ENCODE measurements at regions not wholly inside any gene's neighbourhood (a gene's known extent, or its start where the extent isn't known, plus 50 kb on each side); places are given as distances from the start of the nearest gene placed in this dataset.
"Not testable (repeated sequence)": the region's sequence is repeated elsewhere in the genome, so short reads cannot be mapped to it uniquely, and the experiment has no call there.

DNA sequence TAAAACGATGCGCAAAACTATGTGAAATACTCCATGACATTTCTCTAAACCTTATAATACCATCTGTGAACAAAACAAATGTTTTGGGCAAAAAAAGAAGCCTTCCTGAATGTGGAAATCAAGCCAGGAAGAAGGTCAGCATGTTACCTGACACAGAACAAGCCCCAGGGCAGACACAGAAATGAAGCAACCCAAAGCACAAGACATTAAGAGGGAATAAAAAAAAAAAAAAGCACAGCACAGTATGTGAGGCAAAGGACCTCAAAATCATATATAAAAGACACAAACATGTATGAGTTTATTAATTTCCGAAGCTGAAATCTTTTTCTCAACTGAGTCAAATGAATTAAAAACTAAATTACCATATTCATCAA is 161.8 kb downstream of the SKIDA1 start:
- DNase-seq: no peak

DNA sequence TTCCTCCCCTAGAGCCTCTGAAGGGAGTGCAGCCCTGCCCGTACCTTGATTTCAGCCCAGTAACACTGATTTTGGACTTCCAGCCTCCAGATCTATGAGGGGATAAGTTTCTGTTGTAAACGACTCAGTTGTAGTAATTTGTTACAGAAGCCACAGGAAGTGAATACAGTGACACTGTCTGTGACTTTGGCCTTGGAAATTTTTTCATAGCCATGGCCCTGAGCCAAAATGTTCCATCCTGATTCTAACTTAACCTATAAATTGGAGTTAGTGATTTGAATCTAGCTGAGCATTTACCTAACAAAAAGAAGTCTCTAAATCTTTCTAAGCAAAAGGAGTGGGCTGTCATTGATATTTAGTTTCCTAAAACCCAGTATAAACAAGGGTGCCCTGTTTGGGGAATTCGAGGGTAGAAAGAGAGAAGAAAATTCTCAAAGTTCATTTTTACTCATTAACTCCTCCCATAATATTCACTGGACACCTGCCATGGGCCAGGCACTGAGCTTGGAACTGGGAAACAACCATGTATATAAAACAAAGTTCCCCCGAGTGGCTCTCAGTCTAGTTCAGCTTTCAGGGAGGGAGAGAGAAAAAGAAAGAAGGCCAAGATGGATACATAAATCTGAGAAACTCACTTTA is 162.3 kb downstream of the SKIDA1 start:
- no peak for DNase-seq

DNA sequence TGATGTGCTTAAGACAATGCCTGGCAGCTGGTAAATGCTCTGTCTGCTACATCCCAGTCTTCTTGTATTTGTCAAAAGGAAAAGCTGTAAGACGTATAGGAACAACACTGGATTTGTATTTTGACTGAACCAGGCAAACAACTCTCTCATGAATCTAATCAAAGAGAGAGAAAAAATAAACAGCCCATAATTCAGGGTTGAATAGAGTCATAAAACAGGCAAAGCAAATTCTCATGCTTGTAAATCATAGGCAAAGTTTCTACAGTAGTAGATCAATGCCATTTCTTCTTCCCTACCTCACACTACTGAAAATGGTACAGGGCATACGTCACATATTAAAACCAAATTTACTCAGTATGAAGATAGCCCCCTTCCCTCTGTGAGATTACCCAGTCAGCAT is 166.3 kb downstream of the SKIDA1 start:
- DNase-seq: no peak

DNA sequence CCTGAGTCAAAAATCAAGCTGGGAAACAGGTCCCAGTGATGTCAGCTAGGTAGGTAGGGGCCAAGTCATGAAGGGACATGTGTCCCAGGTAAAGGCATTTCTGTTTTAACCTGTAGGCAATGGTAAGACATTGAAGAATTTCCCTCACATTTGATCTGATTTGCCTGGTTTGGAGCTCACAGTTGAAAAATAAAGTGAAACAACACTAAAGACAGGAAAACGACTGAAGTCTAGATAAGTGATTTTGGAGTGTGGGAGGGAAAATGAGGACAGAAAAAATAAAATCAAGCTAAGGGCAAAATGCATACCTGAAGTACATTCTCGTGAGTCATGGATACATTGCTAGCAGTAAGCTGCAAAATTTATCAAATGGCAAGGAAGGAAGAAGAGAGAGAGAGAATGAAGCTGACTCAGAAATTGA is 169.9 kb downstream of the SKIDA1 start:
- no peak for DNase-seq

DNA sequence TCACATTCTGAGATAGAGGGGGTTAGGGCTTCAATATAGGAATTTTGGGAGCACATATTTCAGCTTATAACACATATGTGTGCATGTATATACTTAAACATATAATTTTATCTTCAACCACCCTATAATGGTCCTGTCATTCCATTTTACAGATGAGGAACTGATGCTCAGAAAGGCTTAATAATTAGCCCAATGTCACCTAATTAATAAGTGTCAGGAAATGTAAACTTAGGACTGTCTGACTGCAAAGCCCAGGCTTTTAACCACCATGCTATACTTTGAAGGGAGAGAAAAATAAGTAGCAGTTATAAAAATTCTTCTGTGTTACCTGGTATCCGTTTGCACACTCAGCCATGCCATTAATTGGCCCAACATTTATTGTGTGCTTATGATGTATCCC is 172.6 kb downstream of the SKIDA1 start:
- DNase-seq: no peak

DNA sequence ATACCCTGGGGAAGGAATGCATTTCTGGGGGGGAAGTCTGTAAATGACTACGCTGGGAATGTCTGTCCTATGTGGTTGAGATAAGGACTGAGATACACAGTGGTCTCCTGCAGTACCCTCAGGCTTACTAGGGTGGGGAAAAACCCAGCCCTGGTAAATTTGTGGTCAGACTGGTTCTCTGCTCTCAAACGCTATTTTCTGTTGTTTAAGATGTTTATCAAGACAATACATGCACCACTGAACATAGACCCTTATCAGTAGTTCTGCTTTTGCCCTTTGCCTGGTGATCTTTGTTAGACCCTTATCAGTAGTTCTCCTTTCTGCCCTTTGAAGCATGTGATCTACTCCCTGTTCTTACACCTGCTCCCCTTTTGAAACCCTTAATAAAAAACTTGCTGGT is 173.9 kb downstream of the SKIDA1 start:
- not testable (repeated sequence) for DNase-seq

DNA sequence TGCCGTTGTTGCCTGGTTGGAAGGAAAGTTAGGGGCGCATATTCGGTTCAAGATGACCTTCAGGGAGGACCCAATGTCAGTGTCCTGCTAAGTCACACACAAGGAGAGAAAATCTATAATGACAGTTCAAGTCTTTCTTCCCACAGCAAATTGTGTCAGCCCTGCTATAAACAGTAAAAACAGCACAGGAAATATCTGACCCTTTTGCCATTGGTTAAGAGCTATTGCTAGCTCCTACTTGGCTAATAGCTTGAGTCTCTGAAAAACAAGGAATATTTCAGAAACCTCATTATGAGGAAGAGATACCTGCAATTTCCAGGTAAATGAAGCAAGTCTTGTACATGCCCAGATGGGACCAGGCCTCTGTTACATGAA is 175.6 kb downstream of the SKIDA1 start:
- no peak for DNase-seq

DNA sequence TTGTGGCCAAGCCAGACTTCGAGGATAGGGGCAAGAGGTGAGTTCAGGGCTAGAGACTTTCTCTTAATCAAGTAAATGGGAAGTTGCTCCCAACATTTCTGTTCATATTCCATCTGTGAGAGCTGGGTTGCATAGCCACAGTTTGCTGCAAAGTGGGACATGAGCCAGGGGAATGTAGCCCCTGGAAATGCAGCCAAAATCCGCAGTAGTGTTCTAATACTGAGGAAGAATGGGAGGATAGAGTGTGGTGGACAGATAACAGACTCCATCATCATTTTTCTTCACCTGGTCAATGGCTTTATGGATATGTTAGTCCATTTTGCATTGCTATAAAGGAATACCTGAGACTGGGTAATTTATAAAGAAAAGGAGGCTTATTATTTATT is 177.7 kb downstream of the SKIDA1 start:
- DNase-seq: no peak

DNA sequence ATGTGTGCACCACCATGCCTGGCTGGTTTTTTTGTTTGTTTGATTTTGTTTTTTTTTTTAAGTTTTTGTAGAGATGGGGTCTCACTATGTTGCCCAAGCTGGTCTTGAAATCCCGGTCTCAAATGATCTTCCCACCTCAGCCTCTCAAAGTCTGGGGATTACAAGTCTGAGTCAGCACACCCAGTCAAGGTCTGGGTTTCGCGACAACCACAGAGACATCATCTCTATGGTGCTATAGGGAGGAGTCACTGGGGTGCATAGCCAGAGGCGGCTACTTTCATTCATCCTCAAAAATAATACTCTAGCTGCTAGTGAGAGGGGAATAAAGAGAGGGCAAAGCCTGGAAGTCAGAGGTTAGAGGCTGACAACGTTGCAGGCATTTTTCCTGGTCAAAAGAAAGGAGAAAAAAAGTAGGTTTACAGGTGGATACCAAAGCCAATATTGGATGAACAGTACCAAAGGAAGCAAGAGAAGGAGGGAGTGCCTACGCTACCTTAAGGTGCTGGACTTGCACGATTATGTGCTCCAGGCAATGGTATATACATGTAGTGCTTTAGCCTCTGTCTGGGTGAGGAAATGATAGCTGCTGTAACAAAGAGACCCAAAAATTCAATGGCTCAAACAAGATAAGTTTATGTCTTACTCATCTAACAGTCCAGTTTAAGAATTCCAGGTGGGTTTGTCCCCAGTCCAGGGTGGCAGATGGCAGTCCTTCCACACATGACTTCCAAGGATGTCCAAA is 178.3 kb downstream of the SKIDA1 start:
- no peak for DNase-seq

DNA sequence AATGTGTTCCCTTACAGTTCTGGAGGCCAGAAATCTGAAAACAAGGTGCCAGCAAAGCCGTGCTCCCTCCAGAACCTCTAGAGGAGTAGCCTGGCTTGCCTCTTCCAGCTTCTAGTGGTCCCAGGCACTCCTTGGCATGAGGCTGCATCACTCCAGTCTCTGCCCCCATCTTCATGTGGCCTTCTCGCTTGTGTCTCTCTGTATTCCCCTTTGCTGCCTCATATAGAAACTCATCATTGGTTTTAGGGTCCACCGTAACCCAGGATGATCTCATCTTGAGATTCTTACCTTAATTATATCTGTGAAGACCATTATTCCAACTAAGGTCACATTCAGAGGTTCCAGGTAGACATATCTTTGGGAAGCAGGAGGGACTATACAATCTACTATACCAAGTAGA is 182.4 kb downstream of the SKIDA1 start:
- no peak for DNase-seq

DNA sequence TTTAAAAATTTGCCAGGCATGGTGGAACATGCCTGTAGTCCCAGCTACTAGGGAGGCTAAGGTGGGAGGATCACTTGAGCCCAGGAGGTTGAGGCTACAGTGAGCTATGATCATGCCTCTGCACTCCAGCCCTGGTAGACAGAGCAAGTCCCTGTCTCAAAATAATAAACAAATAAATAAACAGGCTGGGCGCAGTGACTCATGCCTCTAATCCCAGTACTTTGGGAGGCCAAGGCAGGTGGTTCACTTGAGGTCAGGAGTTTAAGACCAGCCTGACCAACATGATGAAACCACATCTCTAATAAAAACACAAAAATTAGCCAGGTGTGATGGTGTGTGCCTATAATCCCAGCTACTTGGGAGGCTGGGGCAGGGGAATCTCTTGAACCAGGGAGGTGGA is 183.0 kb downstream of the SKIDA1 start:
- not testable (repeated sequence) for DNase-seq

DNA sequence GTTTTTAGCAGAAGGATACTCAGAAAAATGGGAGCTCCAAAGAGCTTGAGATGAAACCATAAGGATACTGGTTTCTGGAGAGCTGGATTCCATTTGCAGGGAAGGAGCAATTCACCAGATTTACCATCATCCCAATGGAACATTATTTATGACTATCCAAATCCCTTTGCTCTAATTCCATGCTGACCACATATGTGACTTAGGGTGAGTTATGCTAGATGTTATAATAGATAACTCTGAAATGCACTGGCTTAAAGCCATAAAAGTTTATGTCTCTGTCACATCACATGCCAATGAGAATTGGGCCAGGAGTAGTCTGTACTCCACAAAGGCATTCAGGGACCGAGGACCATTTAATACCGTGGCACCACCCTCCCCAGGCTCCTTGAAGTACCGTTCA is 185.2 kb downstream of the SKIDA1 start:
- DNase-seq: no peak

DNA sequence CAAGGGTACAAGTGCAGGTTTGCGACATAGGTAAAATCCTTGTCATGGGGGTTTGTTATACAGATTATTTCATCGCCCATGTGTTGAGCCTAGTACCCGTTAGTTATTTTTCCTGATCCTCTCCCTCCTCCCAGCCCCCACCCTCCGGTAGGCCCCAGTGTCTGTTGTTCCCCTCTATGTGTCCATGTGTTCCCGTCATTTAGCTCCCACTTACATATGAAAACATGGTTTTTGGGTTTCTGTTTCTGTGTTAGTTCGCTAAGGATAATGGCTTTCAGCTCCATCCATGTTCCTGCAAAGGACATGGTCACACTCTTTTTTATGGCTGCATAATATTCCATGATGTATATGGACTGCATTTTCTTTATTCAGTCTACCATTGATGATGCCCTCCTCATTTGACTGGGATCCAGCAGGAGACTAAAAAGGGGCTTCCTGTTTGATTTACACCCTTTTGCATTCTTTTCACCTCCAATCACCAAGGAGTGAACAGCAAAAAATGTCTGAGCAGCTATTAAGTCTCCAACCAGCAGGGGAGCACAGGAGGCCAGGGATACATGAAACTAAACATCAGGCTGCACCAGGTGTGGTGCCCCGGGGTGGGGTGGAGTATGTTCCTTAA is 188.2 kb downstream of the SKIDA1 start:
- no peak for DNase-seq

DNA sequence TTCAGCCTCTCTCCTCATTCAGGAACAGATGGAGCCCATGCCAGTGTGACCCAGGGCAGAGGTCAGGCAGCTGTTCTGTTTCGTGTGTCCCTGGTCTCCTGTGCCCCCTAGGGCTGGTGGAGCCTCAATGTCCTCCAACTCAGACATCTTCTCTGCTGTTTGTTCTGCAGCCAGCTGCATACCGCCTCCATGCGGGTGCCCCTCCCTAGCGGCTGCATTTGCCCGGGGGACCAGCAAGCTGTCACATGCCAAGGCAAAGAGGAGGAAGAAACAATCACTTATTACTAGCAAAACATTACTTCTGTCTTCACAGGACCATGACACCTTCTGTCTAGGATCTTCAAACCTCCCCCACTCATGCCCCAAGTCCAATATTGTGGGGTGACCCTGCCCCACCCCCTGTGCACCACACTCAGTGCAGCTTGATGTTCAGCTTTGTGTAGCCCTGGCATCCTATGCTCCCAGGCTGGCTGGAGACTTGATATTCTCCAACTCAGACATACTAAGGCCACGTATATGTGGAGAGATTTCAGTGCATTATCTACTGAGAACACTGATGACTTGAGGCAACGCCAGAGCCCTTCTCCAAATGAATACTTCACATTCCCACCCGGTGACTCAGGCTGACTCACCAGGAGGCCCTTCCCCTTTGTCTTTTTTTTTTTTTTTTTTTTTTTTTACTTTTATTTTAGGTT is 188.9 kb downstream of the SKIDA1 start:
- DNase-seq: no peak

DNA sequence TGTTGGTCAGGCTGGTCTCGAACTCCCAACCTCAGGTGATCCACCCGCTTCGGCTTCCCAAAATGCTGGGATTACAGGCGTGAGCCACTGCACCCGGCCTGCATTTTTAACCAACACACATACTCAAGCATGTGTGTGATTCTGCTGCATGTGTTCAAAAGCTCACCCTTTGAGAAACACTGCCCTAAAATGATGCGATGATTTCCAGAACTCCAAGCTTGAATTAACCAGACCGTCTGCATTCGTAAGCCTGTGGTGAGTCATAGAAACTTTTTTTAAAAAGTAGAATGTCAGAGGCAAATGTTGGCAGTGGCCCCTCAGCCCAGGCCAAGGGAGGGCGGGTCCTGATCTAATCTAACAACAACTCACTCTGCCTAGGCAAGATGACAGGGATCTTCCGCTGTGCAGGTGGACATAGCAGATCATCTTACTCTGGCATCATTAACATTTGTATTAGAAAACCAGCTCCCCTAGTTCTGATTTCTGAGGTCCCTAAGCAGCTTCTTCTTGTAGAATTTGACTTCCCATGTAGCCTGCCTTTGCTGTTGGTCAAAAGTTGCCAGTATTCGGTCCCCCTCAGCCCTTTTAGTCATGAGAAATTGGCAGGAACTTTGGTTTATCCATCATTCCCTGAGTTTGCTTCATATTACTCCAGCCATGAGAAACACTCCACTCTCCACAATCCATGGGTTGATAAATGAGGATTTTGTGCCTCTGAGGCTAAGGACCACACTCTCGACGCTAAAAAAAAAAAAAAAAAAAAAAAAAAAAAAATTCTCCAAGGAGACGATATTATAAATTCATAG is 190.4 kb downstream of the SKIDA1 start:
- DNase-seq: no peak

DNA sequence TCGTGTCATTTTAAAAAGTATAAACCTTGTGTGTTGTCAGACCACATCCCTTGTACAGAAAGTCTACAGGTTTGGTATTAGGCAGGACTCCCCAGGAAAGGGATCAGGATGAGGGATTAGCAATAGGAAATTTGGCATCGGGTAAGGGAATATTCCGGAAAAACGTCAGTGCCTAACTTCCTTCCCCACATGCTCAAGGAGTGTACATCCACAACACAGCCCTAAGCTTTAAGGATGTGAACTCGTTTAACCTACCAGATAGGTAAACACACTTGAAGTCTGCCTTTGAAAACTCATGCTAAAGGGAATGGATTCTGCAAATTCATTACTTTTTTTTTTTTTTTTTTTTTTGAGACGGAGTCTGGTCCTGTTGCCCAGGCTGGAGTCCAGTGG is 194.9 kb downstream of the SKIDA1 start:
- DNase-seq: no peak

DNA sequence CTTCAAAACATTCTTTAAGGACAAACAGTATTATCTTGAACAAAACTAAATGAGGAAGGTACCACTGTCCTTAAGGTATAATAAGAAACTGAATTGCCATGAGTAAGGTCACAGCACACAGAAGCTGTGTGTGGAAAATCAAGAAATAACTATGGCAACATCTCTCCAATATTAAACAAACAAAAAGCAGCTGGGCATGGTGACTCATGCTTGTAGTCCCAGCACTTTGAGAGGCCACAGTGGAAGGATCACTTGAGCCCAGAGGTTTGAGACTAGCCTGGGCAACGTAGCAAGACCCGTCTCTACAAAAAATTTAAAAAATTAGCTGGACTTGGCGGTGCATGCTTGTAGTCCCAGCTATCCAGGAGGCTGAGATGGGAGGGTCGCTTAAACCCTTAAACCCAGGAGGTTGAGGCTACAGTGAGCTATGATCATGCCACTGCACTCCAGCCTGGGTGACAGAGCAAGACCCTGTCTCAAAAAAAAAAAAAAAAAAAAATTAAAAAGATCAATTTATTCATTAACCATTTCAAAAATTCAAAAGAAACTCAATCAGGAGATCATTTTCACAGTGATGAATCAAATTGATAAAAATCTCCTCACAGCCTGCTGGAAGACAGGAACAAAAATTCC is 195.4 kb downstream of the SKIDA1 start:
- DNase-seq: no peak

DNA sequence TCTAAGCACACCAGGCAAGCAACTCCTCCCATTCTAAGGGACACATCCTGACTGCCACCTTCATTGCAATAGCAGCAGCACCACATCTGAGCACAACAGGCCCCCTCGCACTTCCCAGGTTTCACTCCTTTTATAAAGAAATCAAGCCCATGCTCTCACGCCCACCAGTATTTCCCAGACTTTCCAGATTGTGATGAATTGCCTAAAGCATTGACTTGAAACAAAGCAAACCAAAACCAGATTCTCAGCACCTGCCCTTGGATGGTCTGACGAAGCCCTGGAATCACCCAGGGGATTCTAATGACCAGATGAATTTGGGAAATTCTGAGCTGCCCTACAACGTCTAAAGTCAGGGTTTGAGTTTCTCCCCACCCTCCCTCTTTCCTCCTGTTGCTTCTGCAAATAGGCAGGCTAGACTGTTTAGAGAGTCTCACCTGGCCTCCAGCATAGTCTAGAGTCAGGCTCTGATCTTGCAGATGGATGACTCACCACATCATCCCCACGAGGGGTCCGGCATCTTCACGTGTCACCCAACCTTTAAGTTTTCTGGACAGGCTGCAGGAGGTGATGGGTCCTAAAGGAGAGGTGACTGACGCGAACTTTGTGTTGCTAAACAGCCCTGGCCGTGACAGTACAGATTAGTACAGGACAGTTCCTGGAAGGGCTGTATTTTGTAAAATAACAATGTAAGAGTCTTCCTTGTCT is 198.0 kb downstream of the SKIDA1 start:
- DNase-seq: no peak

DNA sequence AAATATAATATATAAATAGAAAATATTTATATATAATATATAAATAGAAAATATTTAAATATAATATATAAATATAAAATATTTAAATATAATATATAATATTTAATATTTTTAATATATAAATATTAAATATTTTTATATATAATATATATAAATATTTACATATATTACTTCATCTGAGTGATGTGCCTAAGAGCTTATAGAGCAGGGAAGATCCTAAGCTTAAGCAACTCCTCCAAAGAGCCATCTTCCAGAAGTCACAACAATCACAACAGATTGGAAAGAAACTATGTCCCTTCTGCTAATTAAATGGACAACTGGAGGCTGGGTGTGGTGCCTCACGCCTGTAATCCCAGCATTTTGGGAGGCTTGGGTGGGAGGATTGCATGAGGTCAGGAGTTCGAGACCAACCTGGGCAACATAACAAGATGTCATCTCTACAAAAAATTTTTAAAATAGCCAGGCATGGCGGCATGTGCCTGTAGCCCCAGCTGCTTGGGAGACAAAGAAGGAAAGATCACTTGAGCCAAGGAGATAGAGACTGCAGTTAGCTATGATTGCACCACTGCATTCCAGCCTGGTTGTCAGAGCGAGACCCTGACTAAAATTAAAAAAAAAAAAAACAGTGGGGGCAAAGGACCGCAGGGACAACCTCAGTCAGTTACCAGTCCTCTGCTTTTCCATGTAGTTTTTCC is 198.7 kb downstream of the SKIDA1 start:
- DNase-seq: no peak

DNA sequence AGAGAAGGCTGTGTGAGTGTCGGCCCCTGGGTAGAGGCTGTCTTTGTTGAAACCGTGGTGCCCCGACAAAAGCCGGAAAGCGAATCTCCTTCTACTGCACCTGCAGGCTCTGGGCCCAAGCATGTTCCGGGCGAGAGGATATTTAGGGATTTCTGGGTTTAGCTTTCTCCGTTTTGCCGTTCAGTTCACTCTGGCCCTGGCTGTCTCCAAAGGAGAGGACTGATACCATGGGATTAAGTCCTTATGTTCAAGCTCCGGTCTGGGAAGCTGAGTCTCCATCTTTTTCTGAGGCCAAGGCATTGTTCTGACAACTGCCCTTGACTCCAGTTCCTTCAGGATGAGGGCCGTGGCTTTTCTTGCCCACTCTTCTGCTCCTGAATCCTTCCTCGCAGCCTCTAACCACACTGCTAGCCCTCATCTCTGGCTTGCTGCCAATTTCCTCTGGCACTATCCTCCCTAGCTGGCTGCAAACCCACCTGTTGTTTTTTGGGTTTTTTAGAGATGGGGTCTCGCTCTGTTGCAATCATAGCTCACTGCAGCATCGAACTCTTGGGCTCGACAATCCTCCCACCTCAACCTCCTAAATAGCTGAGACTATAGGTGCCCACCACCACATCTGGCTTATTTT is 206.8 kb downstream of the SKIDA1 start:
- no peak for DNase-seq

DNA sequence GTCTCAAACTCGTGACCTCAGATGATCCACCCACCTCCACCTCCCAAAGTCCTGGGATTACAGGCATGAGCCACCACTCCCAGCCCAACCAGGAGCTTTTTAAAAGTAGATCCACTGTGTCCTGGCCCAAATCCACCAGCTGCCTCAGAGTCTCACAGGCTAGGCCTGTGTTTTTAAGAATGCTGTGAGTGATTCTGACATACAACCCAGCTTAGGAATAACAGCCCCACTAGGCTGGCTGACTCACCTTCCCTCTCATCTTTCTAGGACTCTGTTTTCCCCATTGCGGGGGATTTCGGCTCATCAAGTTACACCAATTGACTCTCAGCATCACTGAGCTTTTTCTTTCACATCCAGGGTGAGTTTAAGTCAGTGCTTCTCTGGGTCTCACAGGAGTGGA is 207.6 kb downstream of the SKIDA1 start:
- DNase-seq: no peak

All from central memory CD4-positive, alpha-beta T cell (primary cell).